Pancreas (tissue), 10 donors: ENCODE measurements at regions not wholly inside any gene's neighbourhood (a gene's known extent, or its start where the extent isn't known, plus 50 kb on each side); places are given as distances from the start of the nearest gene placed in this dataset.

ENCODE experiments used
- ATAC-seq, 4 donors: fragments of 200-7000 bp; cut with Tn5 transposase; one replicate each; pipeline versions ENCODE4 v1.8.0 to v1.9.1; 2020; ENCODE audit warnings: mild to moderate bottlenecking in 4 of 4, moderate library complexity in 4 of 4
- DNase-seq, 6 donors: peaks; one replicate each; pipeline ENCODE4 v3.0.0-alpha.2; 2020
- FAIRE-seq: peaks from 2 replicates; lab custom pipeline; 2012; peaks lifted over from hg19 to GRCh38; lab: Jason Lieb, UNC
- H3K27ac ChIP-seq, 4 donors: fragments of 200-600 bp; sonication (generic); 1 replicate in 3 of 4; 2 replicates in 1 of 4; pipeline versions ENCODE4 v1.5.0 to v1.8.0; 2020
- H3K27me3 ChIP-seq, 4 donors: fragments of 200-600 bp; one replicate each; pipeline ENCODE4 v1.8.0; 2021
- H3K36me3 ChIP-seq, 3 donors: fragments of 200-600 bp; sonication (generic) in 1 of 3; one replicate each; pipeline versions ENCODE4 v1.5.0 to v1.8.0; 2020 to 2021
- H3K4me1 ChIP-seq, 3 donors: fragments of 200-600 bp; one replicate each; pipeline ENCODE4 v1.8.0; 2021
- H3K4me3 ChIP-seq, 4 donors: fragments of 200-600 bp; sonication (generic) in 2 of 4; one replicate each; pipeline versions ENCODE4 v1.5.0 to v1.8.0; 2020 to 2021
- H3K9me3 ChIP-seq, 4 donors: fragments of 200-600 bp; one replicate each; pipeline ENCODE4 v1.8.0; 2021
- WGBS, 2 donors: extraction: QIAGEN DNeasy Blood & Tissue Kit; methylation state at CpG; one replicate each; pipeline ENCODE4 v1.1.7; 2013; 5-methylcytosine and 5-hydroxymethylcytosine counted together
- intact Hi-C, 3 donors: fragments of 100-400 bp; cut with DNase I; formaldehyde crosslinking; loops; one replicate each; pipeline versions ENCODE4 v1.11.1 to v1.14.2; 2022
- TF ChIP-seq, protein P1 (sequence below), 4 donors: fragments of 200-600 bp; sonication (generic) in 3 of 4; IDR thresholded peaks; one replicate each; pipeline versions ENCODE4 v1.5.0 to v1.8.0; 2021; ENCODE audit warnings: antibody characterized with exemption in 4 of 4
- donor health status: healthy with polysubstance abuse.
- donor health status: DM: no; HTN: no; CAD: no; lungs with moderate emphysema.
- donor health status: DM: no; HTN: no; CAD: no.
- donor health status: control.
- donor health status: control.
- donor health status: Bipolar disorder and iron deficiency.
- donor health status: DM: yes; HTN: yes; CAD: no.
- donor health status: DM: no; HTN: no; CAD: no.
- donor health status: DM: no; HTN: no; CAD: no.
- donor health status: DM: yes; HTN: yes; CAD: no.

DNA sequence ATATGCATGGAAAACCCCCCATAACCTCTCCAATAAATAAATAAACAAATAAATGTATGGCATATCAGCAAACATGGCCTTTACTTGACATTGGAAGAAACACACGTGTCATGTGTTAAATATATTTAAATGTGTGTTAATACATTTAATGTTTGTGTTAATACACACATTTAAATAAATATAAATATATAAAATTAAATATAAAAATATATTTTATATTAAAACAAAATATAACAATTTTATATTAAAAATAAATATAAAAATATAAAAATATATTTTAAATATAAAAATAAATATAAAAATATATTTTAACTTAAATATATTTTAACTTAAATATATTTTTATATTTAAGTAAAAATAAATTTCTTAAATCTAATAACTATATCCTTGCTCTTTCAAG is 187.6 kb upstream of the CXXC4 start:
- TF ChIP-seq, protein P1, sequence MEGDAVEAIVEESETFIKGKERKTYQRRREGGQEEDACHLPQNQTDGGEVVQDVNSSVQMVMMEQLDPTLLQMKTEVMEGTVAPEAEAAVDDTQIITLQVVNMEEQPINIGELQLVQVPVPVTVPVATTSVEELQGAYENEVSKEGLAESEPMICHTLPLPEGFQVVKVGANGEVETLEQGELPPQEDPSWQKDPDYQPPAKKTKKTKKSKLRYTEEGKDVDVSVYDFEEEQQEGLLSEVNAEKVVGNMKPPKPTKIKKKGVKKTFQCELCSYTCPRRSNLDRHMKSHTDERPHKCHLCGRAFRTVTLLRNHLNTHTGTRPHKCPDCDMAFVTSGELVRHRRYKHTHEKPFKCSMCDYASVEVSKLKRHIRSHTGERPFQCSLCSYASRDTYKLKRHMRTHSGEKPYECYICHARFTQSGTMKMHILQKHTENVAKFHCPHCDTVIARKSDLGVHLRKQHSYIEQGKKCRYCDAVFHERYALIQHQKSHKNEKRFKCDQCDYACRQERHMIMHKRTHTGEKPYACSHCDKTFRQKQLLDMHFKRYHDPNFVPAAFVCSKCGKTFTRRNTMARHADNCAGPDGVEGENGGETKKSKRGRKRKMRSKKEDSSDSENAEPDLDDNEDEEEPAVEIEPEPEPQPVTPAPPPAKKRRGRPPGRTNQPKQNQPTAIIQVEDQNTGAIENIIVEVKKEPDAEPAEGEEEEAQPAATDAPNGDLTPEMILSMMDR (IDR thresholded peaks at IDR 0.05): no peak
- no peak for ATAC-seq
- Histone ChIP-seq H3K9me3 (no peaks in the 10 kb centered on the region), H3K4me1 (no peaks in the 10 kb centered on the region), H3K27ac (no peak overlapping the region), H3K4me3 (no peak overlapping the region), H3K36me3 (no peaks in the 10 kb centered on the region), H3K27me3 (no peaks in the 10 kb centered on the region)
- intact Hi-C loops: no loop called here
- DNase-seq: no peak
- 78 to 80% methylated on average over 1 of the region's 1 CpG for WGBS, 2 donors
- FAIRE-seq: peak; percentile 98

DNA sequence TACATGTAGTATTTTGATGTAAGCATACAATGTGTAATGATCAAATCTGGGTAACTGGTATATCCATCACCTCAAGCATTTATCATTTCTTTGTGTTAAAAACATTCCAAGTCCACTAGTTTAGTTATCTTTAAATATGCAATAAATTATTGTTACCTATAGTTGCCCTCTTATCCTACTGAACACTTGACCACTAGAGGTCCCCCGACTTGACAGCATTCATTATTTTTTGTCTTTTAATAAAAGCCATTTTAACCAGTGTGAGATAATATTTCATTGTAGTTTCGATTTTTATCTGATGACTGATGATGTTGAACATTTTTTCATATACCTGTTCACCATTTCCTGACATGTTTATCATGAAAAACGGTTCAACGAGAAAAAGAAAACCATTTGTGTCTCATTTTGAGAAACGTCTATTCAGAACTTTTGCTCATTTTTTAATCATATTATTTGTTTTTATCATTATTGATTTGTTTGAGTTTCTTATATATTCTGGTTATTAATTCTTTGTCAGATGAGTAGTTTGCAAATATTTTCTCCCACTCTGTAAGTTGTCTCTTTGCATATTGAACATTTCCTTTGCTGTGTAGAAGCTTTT is 199.0 kb upstream of the CXXC4 start:
- Histone ChIP-seq H3K4me1 (no peaks in the 10 kb centered on the region), H3K4me3 (no peak overlapping the region), H3K9me3 (no peaks in the 10 kb centered on the region), H3K36me3 (no peaks in the 10 kb centered on the region), H3K27ac (no peak overlapping the region), H3K27me3 (no peaks in the 10 kb centered on the region)
- WGBS, 2 donors: 51 to 62% methylated on average over 5 of the region's 5 CpGs
- peak; percentile 9 for FAIRE-seq
- no peak for DNase-seq
- no peak for ATAC-seq
- intact Hi-C loops: no loop called here
- TF ChIP-seq, protein P1 (IDR thresholded peaks at IDR 0.05): peak in 1 of 4 donors; percentile 24

DNA sequence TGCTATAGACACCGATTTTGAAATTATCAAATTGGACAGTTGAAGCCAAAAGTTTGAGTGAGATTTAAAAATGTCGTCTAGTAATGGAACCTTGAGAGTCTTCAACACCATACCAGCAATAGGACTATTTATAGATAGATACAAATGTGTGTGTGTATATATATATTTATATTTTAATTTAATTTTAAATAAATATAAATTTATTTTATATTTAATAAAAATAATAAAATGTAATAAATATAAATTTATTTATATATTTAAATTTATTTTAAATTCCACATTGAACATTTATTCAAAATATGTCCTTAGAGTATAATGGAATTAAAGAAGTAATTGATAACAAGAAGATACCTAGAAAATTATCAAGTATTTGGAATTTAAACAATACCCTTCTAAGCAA is 221.9 kb upstream of the CXXC4 start:
- FAIRE-seq (peak; percentile 85), ATAC-seq (no peak), DNase-seq (no peak)
- no peaks in the 10 kb centered on the region for H3K36me3 ChIP-seq
- no peak overlapping the region for H3K27ac ChIP-seq
- TF ChIP-seq, protein P1 (IDR thresholded peaks at IDR 0.05): no peak
- H3K4me1 ChIP-seq: no peaks in the 10 kb centered on the region
- H3K9me3 ChIP-seq: no peaks in the 10 kb centered on the region
- intact Hi-C loops: no loop called here
- no peak overlapping the region for H3K4me3 ChIP-seq
- H3K27me3 ChIP-seq: no peaks in the 10 kb centered on the region
- WGBS, 2 donors: 76 to 83% methylated on average over 2 of the region's 2 CpGs

DNA sequence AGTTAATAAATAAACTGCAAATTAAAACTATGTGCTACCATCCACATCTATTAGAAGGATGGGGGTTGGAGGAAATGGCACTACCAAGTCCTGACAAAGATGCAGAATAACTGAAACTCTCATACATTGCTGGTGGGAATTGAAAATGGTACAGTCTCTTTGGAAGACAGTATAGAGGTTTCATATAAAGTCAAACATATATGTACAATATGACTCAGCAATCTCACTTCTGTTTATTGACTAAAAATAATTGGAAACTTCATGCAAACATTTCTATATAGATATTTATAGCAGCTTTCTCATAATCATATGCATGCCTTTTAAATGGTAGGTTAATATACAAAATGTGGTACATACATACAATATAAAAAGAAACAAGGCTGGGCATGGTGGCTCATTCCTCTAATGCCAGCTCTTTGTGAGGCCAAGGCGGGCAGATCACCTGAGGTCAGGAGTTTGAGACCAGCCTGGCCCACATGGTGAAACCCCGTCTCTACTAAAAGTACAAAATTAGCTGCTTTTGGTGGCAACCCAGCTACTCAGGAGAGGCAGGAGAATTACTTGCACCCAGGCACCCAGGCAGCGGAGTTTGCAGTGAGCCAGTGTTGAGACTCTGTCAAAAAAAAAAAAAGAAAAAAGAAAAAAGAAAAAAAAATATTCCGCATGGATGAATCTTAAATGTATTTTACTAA is 225.0 kb upstream of the CXXC4 start:
- Histone ChIP-seq H3K27ac (no peak overlapping the region), H3K36me3 (no peaks in the 10 kb centered on the region), H3K4me1 (no peaks in the 10 kb centered on the region), H3K27me3 (no peaks in the 10 kb centered on the region), H3K4me3 (no peak overlapping the region), H3K9me3 (no peaks in the 10 kb centered on the region)
- intact Hi-C loops: no loop called here
- DNase-seq (no peak), ATAC-seq (no peak), FAIRE-seq (no peak)
- 81 to 84% methylated on average over 4 of the region's 4 CpGs for WGBS, 2 donors
- TF ChIP-seq, protein P1 (IDR thresholded peaks at IDR 0.05): no peak

DNA sequence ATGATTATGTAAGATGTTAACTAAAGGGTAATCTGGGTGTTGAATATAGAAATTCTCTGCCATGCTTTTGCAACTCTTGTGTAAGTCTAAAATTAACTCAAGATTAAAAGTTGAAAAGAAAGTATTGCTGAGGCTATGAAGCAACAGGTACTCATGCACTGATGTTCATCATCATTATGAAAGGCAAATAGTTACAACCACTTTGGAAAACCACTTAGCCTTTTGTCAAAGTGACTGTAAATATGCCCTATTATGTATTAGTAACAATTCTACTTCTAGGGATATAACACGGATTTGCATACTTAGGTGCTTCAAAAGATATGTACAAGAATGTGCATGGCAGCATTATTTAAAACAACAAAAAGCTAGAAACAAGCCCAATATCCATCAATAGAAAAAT is 227.8 kb upstream of the CXXC4 start:
- no peaks in the 10 kb centered on the region for H3K9me3 ChIP-seq
- TF ChIP-seq, protein P1 (IDR thresholded peaks at IDR 0.05): no peak
- intact Hi-C loops: no loop called here
- no peaks in the 10 kb centered on the region for H3K36me3 ChIP-seq
- FAIRE-seq (no peak), DNase-seq (no peak), ATAC-seq (no peak)
- WGBS, 2 donors: 71% methylated on average over 1 of the region's 1 CpG
- no peaks in the 10 kb centered on the region for H3K27me3 ChIP-seq
- H3K4me1 ChIP-seq: peaks cover 0 to under 1% (median 0%) of the 10 kb centered on the region in 3 donors
- no peak overlapping the region for H3K4me3 ChIP-seq
- H3K27ac ChIP-seq: no peak overlapping the region
